OCI-LY3 (cell line): ENCODE measurements at regions not wholly inside any gene's neighbourhood (a gene's known extent, or its start where the extent isn't known, plus 50 kb on each side); places are given as distances from the start of the nearest gene placed in this dataset.

Experiments
- H2AFZ ChIP-seq: fragments of 200-600, 300-600 bp; shearing (Covaris generic); 2 replicates; pipeline ENCODE4 v1.6.0; 2014; ENCODE audit warnings: antibody characterized with exemption, low read depth, low read length
- H3K27ac ChIP-seq: fragments of 200-600, 300-600 bp; sonication (generic); 2 replicates; pipeline ENCODE4 v1.5.1; 2014; ENCODE audit warnings: mild to moderate bottlenecking, low read length, moderate library complexity, mixed read lengths
- H3K27me3 ChIP-seq: fragments of 200-600, 300-600 bp; sonication (generic); 2 replicates; pipeline ENCODE4 v1.6.1; 2014; ENCODE audit warnings: low read depth, low read length, mixed read lengths
- H3K36me3 ChIP-seq: fragments of 200-600, 300-600 bp; sonication (generic); replicated peaks from 2 replicates; pipeline ENCODE3; 2014; ENCODE audit warnings: low read depth, low read length, mixed read lengths
- H3K4me1 ChIP-seq: fragments of 300-600, 200-600 bp; sonication (generic); 2 replicates; pipeline ENCODE4 v1.6.1; 2014; ENCODE audit warnings: low read length, mixed read lengths
- H3K4me2 ChIP-seq: fragments of 200-600, 300-600 bp; sonication (generic); 2 replicates; pipeline ENCODE4 v1.6.1; 2014; ENCODE audit warnings: low read length, mixed read lengths
- H3K4me3 ChIP-seq: fragments of 300-600, 200-600 bp; sonication (generic); 2 replicates; pipeline ENCODE4 v1.5.1; 2014; ENCODE audit warnings: antibody characterized with exemption, mild to moderate bottlenecking, low read length, moderate library complexity
- H3K79me2 ChIP-seq: fragments of 300-600, 200-600 bp; shearing (Covaris generic); 2 replicates; pipeline ENCODE4 v1.6.1; 2014; ENCODE audit warnings: mild to moderate bottlenecking, low read length, mixed read lengths
- H3K9ac ChIP-seq: fragments of 300-600, 200-600 bp; shearing (Covaris generic); 2 replicates; pipeline ENCODE4 v1.6.0; 2014; ENCODE audit warnings: mild to moderate bottlenecking, low read length, moderate library complexity
- H3K9me3 ChIP-seq: fragments of 200-600, 300-600 bp; shearing (Covaris generic); 2 replicates; pipeline ENCODE4 v1.6.1; 2014; ENCODE audit warnings: low read length, mixed read lengths; ENCODE audit not compliant: insufficient read depth
- H4K20me1 ChIP-seq: fragments of 200-600, 300-600 bp; sonication (generic); 2 replicates; pipeline ENCODE4 v1.6.1; 2016; ENCODE audit warnings: low read length, mixed read lengths; ENCODE audit not compliant: insufficient read depth
- CTCF ChIP-seq: fragments of 200-600, 300-600 bp; sonication (generic); IDR thresholded peaks from 2 replicates; pipeline ENCODE4 v1.5.1; 2014; ENCODE audit warnings: antibody characterized with exemption, low read length, low read depth
- EZH2phosphoT487 ChIP-seq: fragments of 200-600 bp; shearing (Covaris generic); IDR thresholded peaks from 2 replicates; pipeline ENCODE4 v1.6.1; 2018; ENCODE audit warnings: antibody characterized with exemption, mixed run types, low read depth

- no peak overlapping the region for H2AFZ ChIP-seq
- H3K27me3 ChIP-seq: no peaks in the 10 kb centered on the region
- TF ChIP-seq EZH2phosphoT487 (no peak), CTCF (no peak)
- H3K36me3 ChIP-seq: no peaks in the 10 kb centered on the region
- no peak overlapping the region for H3K4me3 ChIP-seq
- H3K4me2 ChIP-seq: no peak overlapping the region
- no peaks in the 10 kb centered on the region for H3K79me2 ChIP-seq
- H4K20me1 ChIP-seq: no peaks in the 10 kb centered on the region
- no peaks in the 10 kb centered on the region for H3K9me3 ChIP-seq
- H3K27ac ChIP-seq: no peak overlapping the region
- H3K4me1 ChIP-seq: no peaks in the 10 kb centered on the region
- H3K9ac ChIP-seq: no peak overlapping the region
Measured at GRCh38 chr1:80731241-80731894, 1069.4 kb upstream of the ADGRL2 start.

GRCh38 chr1:80722611-80723010 is 1078.1 kb upstream of the ADGRL2 start:
- no peaks in the 10 kb centered on the region for H3K9me3 ChIP-seq
- H3K27me3 ChIP-seq: no peaks in the 10 kb centered on the region
- no peak overlapping the region for H2AFZ ChIP-seq
- TF ChIP-seq EZH2phosphoT487 (no peak), CTCF (no peak)
- no peaks in the 10 kb centered on the region for H4K20me1 ChIP-seq
- H3K4me2 ChIP-seq: no peak overlapping the region
- no peaks in the 10 kb centered on the region for H3K79me2 ChIP-seq
- no peak overlapping the region for H3K9ac ChIP-seq
- no peak overlapping the region for H3K4me3 ChIP-seq
- H3K27ac ChIP-seq: no peak overlapping the region
- no peaks in the 10 kb centered on the region for H3K4me1 ChIP-seq
- H3K36me3 ChIP-seq: no peaks in the 10 kb centered on the region

GRCh38 chr1:80706526-80706925 is 1094.2 kb upstream of the ADGRL2 start:
- Histone ChIP-seq H3K27ac (no peak overlapping the region), H3K79me2 (no peaks in the 10 kb centered on the region), H3K4me1 (no peaks in the 10 kb centered on the region), H2AFZ (no peak overlapping the region), H4K20me1 (no peaks in the 10 kb centered on the region), H3K9ac (no peak overlapping the region), H3K27me3 (no peaks in the 10 kb centered on the region), H3K4me3 (no peak overlapping the region), H3K9me3 (no peaks in the 10 kb centered on the region), H3K36me3 (no peaks in the 10 kb centered on the region), H3K4me2 (no peak overlapping the region)
- TF ChIP-seq CTCF: no peak
- no peak for TF ChIP-seq EZH2phosphoT487

- H3K27ac ChIP-seq: no peak overlapping the region
- no peak overlapping the region for H3K4me2 ChIP-seq
- no peak overlapping the region for H3K9ac ChIP-seq
- no peak overlapping the region for H3K4me3 ChIP-seq
- TF ChIP-seq CTCF: no peak
- no peak for TF ChIP-seq EZH2phosphoT487
- no peaks in the 10 kb centered on the region for H4K20me1 ChIP-seq
- H3K9me3 ChIP-seq: no peaks in the 10 kb centered on the region
- H3K79me2 ChIP-seq: no peaks in the 10 kb centered on the region
- no peaks in the 10 kb centered on the region for H3K27me3 ChIP-seq
- H2AFZ ChIP-seq: no peak overlapping the region
- H3K4me1 ChIP-seq: no peaks in the 10 kb centered on the region
- no peaks in the 10 kb centered on the region for H3K36me3 ChIP-seq
Measured at GRCh38 chr1:80678438-80678837, 1122.3 kb upstream of the ADGRL2 start.
